SK-N-SH (cell line): ENCODE measurements at regions not wholly inside any gene's neighbourhood (a gene's known extent, or its start where the extent isn't known, plus 50 kb on each side); places are given as distances from the start of the nearest gene placed in this dataset.

Source experiments
- CTCF ChIP-seq: fragments of 200-600 bp; sonication (generic); IDR thresholded peaks from 2 replicates; pipeline ENCODE4 v1.6.1; 2017; ENCODE audit warnings: antibody characterized with exemption, mild to moderate bottlenecking, moderate library complexity
- MAX ChIP-seq: IDR thresholded peaks from 2 replicates; pipeline ENCODE4 v1.4.0; 2012; ENCODE audit warnings: low read depth
- POLR2AphosphoS5 ChIP-seq: IDR thresholded peaks from 2 replicates; pipeline ENCODE4 v1.6.1; 2012; ENCODE audit warnings: low read depth, low read length
- YY1 ChIP-seq: IDR thresholded peaks from 2 replicates; pipeline ENCODE4 v1.4.0; 2012; ENCODE audit warnings: low read depth, mild to moderate bottlenecking

GRCh38 chr9:118423721-118424120 lies 719.5 kb downstream of the TLR4 start:
- TF ChIP-seq CTCF = no peak
- no peak for TF ChIP-seq YY1
- no peak for TF ChIP-seq POLR2AphosphoS5
- TF ChIP-seq MAX = no peak
